ENCODE measurements at regions not wholly inside any gene's neighbourhood (a gene's known extent, or its start where the extent isn't known, plus 50 kb on each side); places are given as distances from the start of the nearest gene placed in this dataset.

- no peak overlapping the region for H3K27ac ChIP-seq (ENCODE audit: low read depth in 1 of 2, low read length in 2 of 2)
- peaks cover 2% of the 10 kb centered on the region for H3K9me3 ChIP-seq (ENCODE audit: control insufficient read depth, low read length)
- DNase-seq, result no peak
- no peaks in the 10 kb centered on the region for H3K4me1 ChIP-seq (ENCODE audit: control insufficient read depth in 1 of 2, insufficient read depth in 2 of 2, low read length in 2 of 2)
- no peak for ATAC-seq (ENCODE audit: low FRiP score)
- H3K36me3 ChIP-seq (ENCODE audit: control insufficient read depth in 1 of 2, insufficient read depth in 2 of 2, low read length in 1 of 2), result peaks cover 0 to 1% of the 10 kb centered on the region in 2 donors
- H3K4me3 ChIP-seq (ENCODE audit: low read length in 2 of 2), result no peak overlapping the region
- H3K27me3 ChIP-seq (ENCODE audit: control insufficient read depth in 1 of 2, insufficient read depth in 2 of 2, low read length in 1 of 2), result no peaks in the 10 kb centered on the region
- intact Hi-C loops (cut with DNase I), result no loop called here
Measured at GRCh38 chr14:53757732-53758131, 198.9 kb downstream of the BMP4 start.

GRCh38 chr14:53751650-53752049 lies 205.0 kb downstream of the BMP4 start:
- H3K4me3 ChIP-seq (ENCODE audit: low read length in 2 of 2), result no peak overlapping the region
- H3K9me3 ChIP-seq (ENCODE audit: control insufficient read depth, low read length), result no peaks in the 10 kb centered on the region
- 89 to 91% methylated on average over 3 of the region's 3 CpGs for WGBS, 2 donors
- peaks cover 0 to 2% of the 10 kb centered on the region in 2 donors for H3K36me3 ChIP-seq (ENCODE audit: control insufficient read depth in 1 of 2, insufficient read depth in 2 of 2, low read length in 1 of 2)
- no peaks in the 10 kb centered on the region for H3K27me3 ChIP-seq (ENCODE audit: control insufficient read depth in 1 of 2, insufficient read depth in 2 of 2, low read length in 1 of 2)
- no peaks in the 10 kb centered on the region for H3K4me1 ChIP-seq (ENCODE audit: control insufficient read depth in 1 of 2, insufficient read depth in 2 of 2, low read length in 2 of 2)
- no peak for DNase-seq
- intact Hi-C loops (cut with DNase I), result no loop called here
- ATAC-seq (ENCODE audit: low FRiP score), result no peak
- no peak overlapping the region for H3K27ac ChIP-seq (ENCODE audit: low read depth in 1 of 2, low read length in 2 of 2)

GRCh38 chr14:53748691-53749090 lies 207.9 kb downstream of the BMP4 start:
- Histone ChIP-seq H3K4me1 (ENCODE audit: control insufficient read depth in 1 of 2, insufficient read depth in 2 of 2, low read length in 2 of 2) (no peaks in the 10 kb centered on the region), H3K27ac (ENCODE audit: low read depth in 1 of 2, low read length in 2 of 2) (no peak overlapping the region), H3K27me3 (ENCODE audit: control insufficient read depth in 1 of 2, insufficient read depth in 2 of 2, low read length in 1 of 2) (no peaks in the 10 kb centered on the region), H3K4me3 (ENCODE audit: low read length in 2 of 2) (no peak overlapping the region), H3K9me3 (ENCODE audit: control insufficient read depth, low read length) (no peaks in the 10 kb centered on the region), H3K36me3 (ENCODE audit: control insufficient read depth in 1 of 2, insufficient read depth in 2 of 2, low read length in 1 of 2) (peaks cover 0 to 2% of the 10 kb centered on the region in 2 donors)
- whole genome bisulfite sequencing, 2 donors, result 90% methylated on average over 1 of the region's 1 CpG
- DNase-seq (no peak), ATAC-seq (ENCODE audit: low FRiP score) (no peak)
- intact Hi-C loops (cut with DNase I), result no loop called here

- no peak for ATAC-seq (ENCODE audit: low FRiP score)
Measured at GRCh38 chr14:53744857-53745256, 211.8 kb downstream of the BMP4 start.

GRCh38 chr14:53743371-53743770 lies 213.3 kb downstream of the BMP4 start:
- no peaks in the 10 kb centered on the region for H3K27me3 ChIP-seq (ENCODE audit: control insufficient read depth in 1 of 2, insufficient read depth in 2 of 2, low read length in 1 of 2)
- no peaks in the 10 kb centered on the region for H3K9me3 ChIP-seq (ENCODE audit: control insufficient read depth, low read length)
- H3K36me3 ChIP-seq (ENCODE audit: control insufficient read depth in 1 of 2, insufficient read depth in 2 of 2, low read length in 1 of 2), result no peaks in the 10 kb centered on the region
- intact Hi-C loops (cut with DNase I), result no loop called here
- 82 to 85% methylated on average over 5 of the region's 5 CpGs for WGBS, 2 donors
- no peak overlapping the region for H3K4me3 ChIP-seq (ENCODE audit: low read length in 2 of 2)
- DNase-seq (no peak), ATAC-seq (ENCODE audit: low FRiP score) (no peak)
- no peaks in the 10 kb centered on the region for H3K4me1 ChIP-seq (ENCODE audit: control insufficient read depth in 1 of 2, insufficient read depth in 2 of 2, low read length in 2 of 2)
- H3K27ac ChIP-seq (ENCODE audit: low read depth in 1 of 2, low read length in 2 of 2), result no peak overlapping the region

More at GRCh38 chr14:53744857-53745256, 211.8 kb downstream of the BMP4 start:
- H3K4me3 ChIP-seq (ENCODE audit: low read length in 2 of 2), result no peak overlapping the region
- DNase-seq, result no peak
- no peaks in the 10 kb centered on the region for H3K27me3 ChIP-seq (ENCODE audit: control insufficient read depth in 1 of 2, insufficient read depth in 2 of 2, low read length in 1 of 2)
- H3K9me3 ChIP-seq (ENCODE audit: control insufficient read depth, low read length), result no peaks in the 10 kb centered on the region
- no peaks in the 10 kb centered on the region for H3K36me3 ChIP-seq (ENCODE audit: control insufficient read depth in 1 of 2, insufficient read depth in 2 of 2, low read length in 1 of 2)
- H3K4me1 ChIP-seq (ENCODE audit: control insufficient read depth in 1 of 2, insufficient read depth in 2 of 2, low read length in 2 of 2), result no peaks in the 10 kb centered on the region
- 80 to 87% methylated on average over 1 of the region's 1 CpG for WGBS, 2 donors
- intact Hi-C loops (cut with DNase I), result no loop called here
- no peak overlapping the region for H3K27ac ChIP-seq (ENCODE audit: low read depth in 1 of 2, low read length in 2 of 2)

GRCh38 chr14:53742233-53742620 lies 214.4 kb downstream of the BMP4 start:
- H3K4me3 ChIP-seq (ENCODE audit: low read length in 2 of 2), result no peak overlapping the region
- no peaks in the 10 kb centered on the region for H3K4me1 ChIP-seq (ENCODE audit: control insufficient read depth in 1 of 2, insufficient read depth in 2 of 2, low read length in 2 of 2)
- intact Hi-C loops (cut with DNase I), result no loop called here
- no peaks in the 10 kb centered on the region for H3K27me3 ChIP-seq (ENCODE audit: control insufficient read depth in 1 of 2, insufficient read depth in 2 of 2, low read length in 1 of 2)
- no peak overlapping the region for H3K27ac ChIP-seq (ENCODE audit: low read depth in 1 of 2, low read length in 2 of 2)
- ATAC-seq (ENCODE audit: low FRiP score) (no peak), DNase-seq (no peak)
- H3K9me3 ChIP-seq (ENCODE audit: control insufficient read depth, low read length), result no peaks in the 10 kb centered on the region
- H3K36me3 ChIP-seq (ENCODE audit: control insufficient read depth in 1 of 2, insufficient read depth in 2 of 2, low read length in 1 of 2), result no peaks in the 10 kb centered on the region
- WGBS, 2 donors, result 61 to 70% methylated on average over 3 of the region's 3 CpGs

GRCh38 chr14:53741479-53742232 lies 215.0 kb downstream of the BMP4 start:
- no peaks in the 10 kb centered on the region for H3K36me3 ChIP-seq (ENCODE audit: control insufficient read depth in 1 of 2, insufficient read depth in 2 of 2, low read length in 1 of 2)
- no peak overlapping the region for H3K4me3 ChIP-seq (ENCODE audit: low read length in 2 of 2)
- WGBS, 2 donors, result 53 to 61% methylated on average over 5 of the region's 5 CpGs
- no peaks in the 10 kb centered on the region for H3K27me3 ChIP-seq (ENCODE audit: control insufficient read depth in 1 of 2, insufficient read depth in 2 of 2, low read length in 1 of 2)
- H3K4me1 ChIP-seq (ENCODE audit: control insufficient read depth in 1 of 2, insufficient read depth in 2 of 2, low read length in 2 of 2), result no peaks in the 10 kb centered on the region
- H3K27ac ChIP-seq (ENCODE audit: low read depth in 1 of 2, low read length in 2 of 2), result no peak overlapping the region
- no peaks in the 10 kb centered on the region for H3K9me3 ChIP-seq (ENCODE audit: control insufficient read depth, low read length)
- ATAC-seq (ENCODE audit: low FRiP score), result no peak
- intact Hi-C loops (cut with DNase I), result no loop called here
- no peak for DNase-seq

- H3K4me3 ChIP-seq (ENCODE audit: low read length in 2 of 2), result no peak overlapping the region
- no peaks in the 10 kb centered on the region for H3K4me1 ChIP-seq (ENCODE audit: control insufficient read depth in 1 of 2, insufficient read depth in 2 of 2, low read length in 2 of 2)
- DNase-seq (no peak), ATAC-seq (ENCODE audit: low FRiP score) (no peak)
- intact Hi-C loops (cut with DNase I), result no loop called here
- no peak overlapping the region for H3K27ac ChIP-seq (ENCODE audit: low read depth in 1 of 2, low read length in 2 of 2)
- H3K9me3 ChIP-seq (ENCODE audit: control insufficient read depth, low read length), result no peaks in the 10 kb centered on the region
- H3K36me3 ChIP-seq (ENCODE audit: control insufficient read depth in 1 of 2, insufficient read depth in 2 of 2, low read length in 1 of 2), result no peaks in the 10 kb centered on the region
- H3K27me3 ChIP-seq (ENCODE audit: control insufficient read depth in 1 of 2, insufficient read depth in 2 of 2, low read length in 1 of 2), result no peaks in the 10 kb centered on the region
Measured at GRCh38 chr14:53740570-53740969, 216.1 kb downstream of the BMP4 start.

GRCh38 chr14:53735916-53736315 lies 220.7 kb downstream of the BMP4 start:
- 63 to 85% methylated on average over 2 of the region's 2 CpGs for WGBS, 2 donors
- Histone ChIP-seq H3K36me3 (ENCODE audit: control insufficient read depth in 1 of 2, insufficient read depth in 2 of 2, low read length in 1 of 2) (no peaks in the 10 kb centered on the region), H3K9me3 (ENCODE audit: control insufficient read depth, low read length) (no peaks in the 10 kb centered on the region), H3K4me1 (ENCODE audit: control insufficient read depth in 1 of 2, insufficient read depth in 2 of 2, low read length in 2 of 2) (no peaks in the 10 kb centered on the region), H3K4me3 (ENCODE audit: low read length in 2 of 2) (no peak overlapping the region), H3K27ac (ENCODE audit: low read depth in 1 of 2, low read length in 2 of 2) (no peak overlapping the region), H3K27me3 (ENCODE audit: control insufficient read depth in 1 of 2, insufficient read depth in 2 of 2, low read length in 1 of 2) (no peaks in the 10 kb centered on the region)
- no peak for ATAC-seq (ENCODE audit: low FRiP score)
- DNase-seq, result no peak
- intact Hi-C loops (cut with DNase I), result no loop called here

Measured in aorta (tissue), 5 donors.